Chondrocyte (in vitro differentiated cells): ENCODE measurements at regions not wholly inside any gene's neighbourhood (a gene's known extent, or its start where the extent isn't known, plus 50 kb on each side); places are given as distances from the start of the nearest gene placed in this dataset.
"Not testable (repeated sequence)": the region's sequence is repeated elsewhere in the genome, so short reads cannot be mapped to it uniquely, and the experiment has no call there.

Experiments
- DNase-seq: peaks from one replicate; pipeline ENCODE4 v3.0.0; 2021; ENCODE audit warnings: mixed read lengths, low spot score
- H3K27ac Mint-ChIP-seq: one replicate; pipeline ENCODE4 v1.8.0; 2021; ENCODE audit warnings: mild to moderate bottlenecking, moderate library complexity, mixed read lengths; ENCODE audit not compliant: unreplicated experiment
- H3K27me3 Mint-ChIP-seq: 2 replicates; pipeline ENCODE4 v1.8.0; 2021; ENCODE audit warnings: low read depth, mixed read lengths
- H3K36me3 Mint-ChIP-seq: 2 replicates; pipeline ENCODE4 v1.8.0; 2021; ENCODE audit warnings: low read depth, mixed read lengths
- H3K4me1 Mint-ChIP-seq: 2 replicates; pipeline ENCODE4 v1.8.0; 2021; ENCODE audit warnings: low read depth, mild to moderate bottlenecking, mixed read lengths
- H3K4me3 Mint-ChIP-seq: one replicate; pipeline ENCODE4 v1.8.0; 2021; ENCODE audit warnings: mild to moderate bottlenecking, moderate library complexity, mixed read lengths; ENCODE audit not compliant: unreplicated experiment
- H3K9me3 Mint-ChIP-seq: 2 replicates; pipeline ENCODE4 v1.8.0; 2021; ENCODE audit warnings: low read depth, mixed read lengths
- CTCF ChIP-seq: fragments of 200-600 bp; sonication (generic); IDR thresholded peaks from 2 replicates; pipeline ENCODE4 v1.5.0; 2021; ENCODE audit warnings: antibody characterized with exemption, mild to moderate bottlenecking, moderate library complexity

DNA sequence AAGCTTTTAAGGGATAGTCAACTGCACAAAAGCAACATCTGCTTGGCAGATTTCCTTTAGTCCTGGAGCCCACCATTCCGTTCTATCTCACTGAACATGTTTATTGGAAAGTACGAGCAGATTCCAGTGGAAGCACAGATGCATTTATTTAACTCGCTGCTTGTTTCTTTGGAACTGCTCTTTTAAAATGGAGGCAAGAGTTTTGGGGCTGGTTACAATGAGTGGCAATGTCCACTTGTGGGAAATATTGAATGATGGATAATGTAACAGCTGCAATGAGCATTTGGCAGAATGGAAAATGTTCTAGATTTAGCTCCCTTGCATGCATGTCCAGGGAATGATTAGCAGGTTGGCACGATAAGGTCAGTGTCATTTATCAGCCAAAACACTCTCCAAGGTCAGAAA is 163.0 kb downstream of the ATP23 start:
- DNase-seq = no peak
- Mint-ChIP-seq H3K27ac (no peak overlapping the region), H3K9me3 (peaks cover 4% of the 10 kb centered on the region), H3K36me3 (peaks cover 4% of the 10 kb centered on the region), H3K4me1 (no peaks in the 10 kb centered on the region), H3K4me3 (no peak overlapping the region), H3K27me3 (peaks cover 6% of the 10 kb centered on the region)
- TF ChIP-seq CTCF = no peak

DNA sequence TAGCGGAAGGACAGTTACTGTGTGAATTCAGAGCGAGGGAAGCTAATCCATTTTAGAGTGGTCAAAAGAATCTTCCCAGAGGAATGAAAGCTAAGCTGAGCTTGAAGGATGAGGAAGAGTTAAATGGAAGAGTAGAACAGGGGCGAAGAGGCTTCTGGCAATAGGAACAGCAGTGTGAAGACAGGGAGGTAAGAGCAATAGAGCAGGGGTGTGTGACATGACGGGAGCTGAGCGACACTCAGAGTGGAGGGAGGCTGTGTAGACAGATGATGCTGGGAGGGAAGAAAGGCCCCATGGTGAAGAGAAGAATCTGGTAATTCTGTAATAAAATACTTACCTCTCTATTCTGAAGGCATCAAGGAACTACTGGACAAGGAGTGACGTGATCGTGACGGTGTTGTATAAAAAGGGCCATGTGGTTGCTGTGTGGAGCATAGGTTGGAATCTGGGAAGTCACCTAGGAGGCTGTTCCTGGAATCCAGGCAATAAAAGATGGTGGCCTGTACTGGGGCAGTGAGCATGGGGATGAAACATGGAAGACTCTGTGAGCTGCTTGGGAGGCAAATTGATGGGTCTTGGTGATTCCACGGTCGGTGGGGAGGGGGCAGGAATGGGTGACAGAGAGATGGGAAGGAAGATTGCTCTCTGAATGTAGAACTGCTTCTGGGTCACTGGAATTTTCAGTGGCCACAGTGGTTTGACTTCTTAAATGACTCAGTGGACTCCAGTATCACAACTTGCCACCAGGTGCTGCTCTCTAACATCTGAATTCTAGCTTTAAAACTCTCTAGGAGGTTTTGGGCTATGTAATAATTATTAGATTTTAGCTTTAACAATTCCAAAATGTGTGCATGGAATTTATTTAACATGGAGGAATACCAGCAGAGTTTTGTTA is 164.1 kb downstream of the ATP23 start:
- H3K36me3 Mint-ChIP-seq = peaks cover 4% of the 10 kb centered on the region
- no peaks in the 10 kb centered on the region for H3K4me1 Mint-ChIP-seq
- TF ChIP-seq CTCF = peak; percentile 68
- H3K27ac Mint-ChIP-seq = no peak overlapping the region
- no peak overlapping the region for H3K4me3 Mint-ChIP-seq
- H3K27me3 Mint-ChIP-seq = peaks cover 6% of the 10 kb centered on the region
- no peak for DNase-seq
- peaks cover 4% of the 10 kb centered on the region for H3K9me3 Mint-ChIP-seq

- peaks cover 6% of the 10 kb centered on the region for H3K27me3 Mint-ChIP-seq
Observed at GRCh38 chr12:58106195-58106594, 164.8 kb downstream of the ATP23 start.

DNA sequence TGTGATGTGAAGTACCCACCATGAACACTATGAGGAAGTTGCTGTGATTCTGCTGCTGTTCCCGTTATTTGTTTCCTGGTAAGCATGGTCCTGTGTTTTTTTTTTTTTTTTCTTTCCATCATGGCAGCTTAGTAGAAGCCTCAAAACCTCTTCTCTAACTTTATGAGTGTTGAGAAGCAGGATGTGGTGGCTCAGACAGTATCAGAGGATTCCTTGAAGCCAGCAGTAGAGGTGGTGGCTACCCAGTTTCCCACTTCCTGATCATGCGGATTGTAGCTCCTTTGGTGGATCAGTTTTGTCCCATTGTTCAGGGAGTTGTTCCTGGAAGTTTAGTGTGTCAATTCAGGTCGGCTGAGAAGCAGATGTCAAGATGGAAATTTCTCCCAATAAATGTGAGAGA is 175.8 kb downstream of the ATP23 start:
- Mint-ChIP-seq H3K27ac (no peak overlapping the region), H3K9me3 (peaks cover 8% of the 10 kb centered on the region), H3K4me3 (no peak overlapping the region), H3K4me1 (no peaks in the 10 kb centered on the region), H3K27me3 (no peaks in the 10 kb centered on the region), H3K36me3 (no peaks in the 10 kb centered on the region)
- DNase-seq = no peak
- no peak for TF ChIP-seq CTCF

More at GRCh38 chr12:58106195-58106594, 164.8 kb downstream of the ATP23 start:
- DNase-seq = no peak
- Mint-ChIP-seq H3K27ac (no peak overlapping the region), H3K4me1 (no peaks in the 10 kb centered on the region), H3K36me3 (peaks cover 4% of the 10 kb centered on the region), H3K4me3 (no peak overlapping the region), H3K9me3 (peaks cover 4% of the 10 kb centered on the region)
- TF ChIP-seq CTCF = no peak

GRCh38 chr12:58117667-58118066 is 176.3 kb downstream of the ATP23 start:
- H3K27me3 Mint-ChIP-seq = no peaks in the 10 kb centered on the region
- no peak for DNase-seq

DNA sequence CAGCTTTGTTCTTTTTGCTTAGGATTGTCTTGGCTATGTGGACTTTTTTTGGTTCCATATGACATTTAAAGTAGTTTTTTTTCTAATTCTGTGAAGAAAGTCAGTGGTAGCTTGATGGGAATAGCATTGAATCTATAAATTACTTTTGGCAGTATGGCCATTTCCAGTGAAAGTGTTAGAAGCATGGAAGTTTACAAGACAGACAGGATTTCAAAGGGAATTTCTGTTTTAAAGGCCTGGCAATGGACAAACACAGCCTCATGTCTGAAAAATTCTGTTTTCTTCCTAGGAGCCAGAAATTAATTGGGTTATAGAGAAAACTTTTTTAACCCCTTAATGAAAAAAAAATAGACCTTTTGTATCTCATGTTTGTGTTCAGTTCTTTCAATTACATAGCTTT is 184.4 kb downstream of the ATP23 start:
- not testable (repeated sequence) for H3K4me3 Mint-ChIP-seq, H3K27ac Mint-ChIP-seq, H3K27me3 Mint-ChIP-seq, H3K4me1 Mint-ChIP-seq, DNase-seq, H3K36me3 Mint-ChIP-seq, H3K9me3 Mint-ChIP-seq

More at GRCh38 chr12:58117667-58118066, 176.3 kb downstream of the ATP23 start:
- H3K27ac Mint-ChIP-seq = no peak overlapping the region
- H3K4me1 Mint-ChIP-seq = no peaks in the 10 kb centered on the region
- no peak for TF ChIP-seq CTCF
- H3K36me3 Mint-ChIP-seq = no peaks in the 10 kb centered on the region
- no peak overlapping the region for H3K4me3 Mint-ChIP-seq
- peaks cover 8% of the 10 kb centered on the region for H3K9me3 Mint-ChIP-seq
